GM13976 (cell line): ENCODE measurements at regions not wholly inside any gene's neighbourhood (a gene's known extent, or its start where the extent isn't known, plus 50 kb on each side); places are given as distances from the start of the nearest gene placed in this dataset.

Experiments used
- DNase-seq: peaks from one replicate; pipeline ENCODE4 v3.0.0; 2012; ENCODE audit warnings: low spot score
- CTCF ChIP-seq: IDR thresholded peaks from 2 replicates; pipeline ENCODE4 v1.5.1; 2012; ENCODE audit warnings: borderline replicate concordance, mild to moderate bottlenecking; ENCODE audit not compliant: insufficient read depth; ENCODE audit errors: extremely low read depth, missing control alignments, control extremely low read depth
- in situ Hi-C: fragments of 300-500 bp; cut with MboI; formaldehyde crosslinking; loops from one replicate; pipeline ENCODE4 v1.12.0; 2022; ENCODE audit warnings: low sequenced_read_pairs, mixed read lengths, inconsistent platforms; ENCODE audit not compliant: unreplicated experiment

DNA sequence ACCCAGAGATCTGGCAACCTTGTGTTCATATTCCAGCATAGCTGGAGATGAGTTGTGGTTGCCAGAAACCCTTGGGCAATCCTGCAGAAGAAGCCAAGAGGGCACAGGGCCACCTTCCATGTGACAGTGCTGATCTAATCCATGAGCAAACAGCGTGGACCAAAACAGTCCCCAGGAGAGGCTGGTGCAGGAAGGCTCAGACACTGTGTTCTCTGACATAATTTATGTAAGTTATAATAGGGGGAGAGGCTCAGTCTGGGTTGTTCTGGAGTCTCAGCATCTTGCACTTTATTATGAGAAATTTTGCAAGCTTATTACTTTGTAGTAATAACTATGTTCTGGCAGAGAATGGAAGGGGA lies 273.9 kb downstream of the HAPSTR1 start:
- no peak for DNase-seq
- no peak for TF ChIP-seq CTCF
- in situ Hi-C loops: no loop called here

GRCh38 chr16:9366048-9366969 lies 274.9 kb downstream of the HAPSTR1 start:
- in situ Hi-C loops: no loop called here
- TF ChIP-seq CTCF: no peak
- no peak for DNase-seq

- in situ Hi-C loops: no loop called here
- no peak for TF ChIP-seq CTCF
- no peak for DNase-seq
Observed at GRCh38 chr16:9370061-9370491, 278.6 kb downstream of the HAPSTR1 start.

GRCh38 chr16:9371713-9372448 lies 280.4 kb downstream of the HAPSTR1 start:
- no peak for DNase-seq
- in situ Hi-C loops: no loop called here
- no peak for TF ChIP-seq CTCF

- DNase-seq: no peak
- in situ Hi-C loops: no loop called here
Observed at GRCh38 chr16:9372934-9373890, 281.8 kb downstream of the HAPSTR1 start.

More at GRCh38 chr16:9372934-9373890, 281.8 kb downstream of the HAPSTR1 start:
- TF ChIP-seq CTCF: no peak
